Duodenal mucosa (tissue), 2 donors: ENCODE measurements at regions not wholly inside any gene's neighbourhood (a gene's known extent, or its start where the extent isn't known, plus 50 kb on each side); places are given as distances from the start of the nearest gene placed in this dataset.

Source experiments
- H3K27ac ChIP-seq: one replicate; pipeline ENCODE4 v1.7.0; 2013; ENCODE audit warnings: low read depth, low read length
- H3K27me3 ChIP-seq, 2 donors: one replicate each; pipeline ENCODE4 v1.7.0; 2013; ENCODE audit warnings: low read length in 2 of 2, control low read depth in 1 of 2; ENCODE audit not compliant: insufficient read depth in 2 of 2, control insufficient read depth in 1 of 2
- H3K36me3 ChIP-seq, 2 donors: one replicate each; pipeline ENCODE4 v1.7.0; 2013; ENCODE audit warnings: low read length in 2 of 2, control low read depth in 1 of 2; ENCODE audit not compliant: insufficient read depth in 2 of 2, control insufficient read depth in 1 of 2
- H3K4me1 ChIP-seq, 2 donors: one replicate each; pipeline ENCODE4 v1.7.0; 2013; ENCODE audit warnings: low read length in 2 of 2, control low read depth in 1 of 2; ENCODE audit not compliant: insufficient read depth in 2 of 2, control insufficient read depth in 1 of 2
- H3K4me3 ChIP-seq, 2 donors: one replicate each; pipeline ENCODE4 v1.7.0; 2013; ENCODE audit warnings: low read length in 2 of 2, low read depth in 1 of 2
- H3K9ac ChIP-seq, 2 donors: one replicate each; pipeline ENCODE4 v1.7.0; 2013; ENCODE audit warnings: low read length in 2 of 2, low read depth in 1 of 2
- H3K9me3 ChIP-seq, 2 donors: one replicate each; pipeline ENCODE4 v1.7.0; 2013; ENCODE audit warnings: low read length in 2 of 2, control low read depth in 1 of 2; ENCODE audit not compliant: control insufficient read depth in 1 of 2

GRCh38 chr1:106746448-106747085 is 309.9 kb upstream of the PRMT6 start:
- H3K9me3 ChIP-seq: no peaks in the 10 kb centered on the region
- H3K36me3 ChIP-seq: no peaks in the 10 kb centered on the region
- no peaks in the 10 kb centered on the region for H3K27me3 ChIP-seq
- H3K4me1 ChIP-seq: no peaks in the 10 kb centered on the region
- H3K9ac ChIP-seq: no peak overlapping the region
- no peak overlapping the region for H3K27ac ChIP-seq
- H3K4me3 ChIP-seq: no peak overlapping the region

GRCh38 chr1:106747232-106747631 is 309.2 kb upstream of the PRMT6 start:
- H3K36me3 ChIP-seq: no peaks in the 10 kb centered on the region

GRCh38 chr1:106747791-106748190 is 308.7 kb upstream of the PRMT6 start:
- H3K36me3 ChIP-seq: no peaks in the 10 kb centered on the region
- H3K4me1 ChIP-seq: no peaks in the 10 kb centered on the region
- no peaks in the 10 kb centered on the region for H3K9me3 ChIP-seq
- H3K4me3 ChIP-seq: no peak overlapping the region
- no peak overlapping the region for H3K9ac ChIP-seq
- no peak overlapping the region for H3K27ac ChIP-seq
- no peaks in the 10 kb centered on the region for H3K27me3 ChIP-seq

More at GRCh38 chr1:106747232-106747631, 309.2 kb upstream of the PRMT6 start:
- no peak overlapping the region for H3K4me3 ChIP-seq
- no peaks in the 10 kb centered on the region for H3K4me1 ChIP-seq
- H3K27me3 ChIP-seq: no peaks in the 10 kb centered on the region
- no peaks in the 10 kb centered on the region for H3K9me3 ChIP-seq
- no peak overlapping the region for H3K9ac ChIP-seq
- H3K27ac ChIP-seq: no peak overlapping the region

- Histone ChIP-seq H3K4me3 (no peak overlapping the region), H3K4me1 (no peaks in the 10 kb centered on the region), H3K27ac (no peak overlapping the region), H3K27me3 (no peaks in the 10 kb centered on the region), H3K9ac (no peak overlapping the region), H3K9me3 (no peaks in the 10 kb centered on the region), H3K36me3 (no peaks in the 10 kb centered on the region)
These were observed 307.9 kb upstream of the PRMT6 start for GRCh38 chr1:106748606-106749005.

GRCh38 chr1:106749491-106749890 is 307.0 kb upstream of the PRMT6 start:
- Histone ChIP-seq H3K9me3 (no peaks in the 10 kb centered on the region), H3K9ac (no peak overlapping the region), H3K36me3 (no peaks in the 10 kb centered on the region), H3K4me1 (no peaks in the 10 kb centered on the region), H3K4me3 (no peak overlapping the region), H3K27me3 (no peaks in the 10 kb centered on the region), H3K27ac (no peak overlapping the region)

GRCh38 chr1:106749906-106750305 is 306.6 kb upstream of the PRMT6 start:
- no peak overlapping the region for H3K9ac ChIP-seq
- H3K4me1 ChIP-seq: no peaks in the 10 kb centered on the region

GRCh38 chr1:106751002-106751401 is 305.5 kb upstream of the PRMT6 start:
- H3K27me3 ChIP-seq: no peaks in the 10 kb centered on the region
- H3K4me1 ChIP-seq: no peaks in the 10 kb centered on the region
- no peak overlapping the region for H3K27ac ChIP-seq
- no peak overlapping the region for H3K9ac ChIP-seq
- no peaks in the 10 kb centered on the region for H3K9me3 ChIP-seq
- H3K36me3 ChIP-seq: no peaks in the 10 kb centered on the region
- H3K4me3 ChIP-seq: no peak overlapping the region

More at GRCh38 chr1:106749906-106750305, 306.6 kb upstream of the PRMT6 start:
- Histone ChIP-seq H3K27me3 (no peaks in the 10 kb centered on the region), H3K36me3 (no peaks in the 10 kb centered on the region), H3K9me3 (no peaks in the 10 kb centered on the region), H3K4me3 (no peak overlapping the region), H3K27ac (no peak overlapping the region)

- H3K36me3 ChIP-seq: no peaks in the 10 kb centered on the region
- H3K9ac ChIP-seq: no peak overlapping the region
- H3K27me3 ChIP-seq: no peaks in the 10 kb centered on the region
- no peaks in the 10 kb centered on the region for H3K4me1 ChIP-seq
- H3K4me3 ChIP-seq: no peak overlapping the region
- no peaks in the 10 kb centered on the region for H3K9me3 ChIP-seq
- H3K27ac ChIP-seq: no peak overlapping the region
These were observed 303.4 kb upstream of the PRMT6 start for GRCh38 chr1:106753066-106753465.

- H3K27ac ChIP-seq: no peak overlapping the region
- H3K9me3 ChIP-seq: no peaks in the 10 kb centered on the region
- no peak overlapping the region for H3K4me3 ChIP-seq
- H3K36me3 ChIP-seq: no peaks in the 10 kb centered on the region
- no peak overlapping the region for H3K9ac ChIP-seq
- no peaks in the 10 kb centered on the region for H3K4me1 ChIP-seq
- no peaks in the 10 kb centered on the region for H3K27me3 ChIP-seq
These were observed 301.5 kb upstream of the PRMT6 start for GRCh38 chr1:106754957-106755356.

GRCh38 chr1:106755682-106756406 is 300.6 kb upstream of the PRMT6 start:
- H3K27ac ChIP-seq: no peak overlapping the region
- H3K36me3 ChIP-seq: no peaks in the 10 kb centered on the region
- H3K9ac ChIP-seq: no peak overlapping the region
- H3K4me1 ChIP-seq: no peaks in the 10 kb centered on the region
- no peaks in the 10 kb centered on the region for H3K9me3 ChIP-seq
- no peaks in the 10 kb centered on the region for H3K27me3 ChIP-seq
- no peak overlapping the region for H3K4me3 ChIP-seq
